HG03060 (cell line): ENCODE measurements at regions not wholly inside any gene's neighbourhood (a gene's known extent, or its start where the extent isn't known, plus 50 kb on each side); places are given as distances from the start of the nearest gene placed in this dataset.
"Not testable (repeated sequence)": the region's sequence is repeated elsewhere in the genome, so short reads cannot be mapped to it uniquely, and the experiment has no call there.

ENCODE experiments used
- ATAC-seq: cut with Tn5 transposase; IDR thresholded peaks from one replicate; pipeline ENCODE4 v1.9.1; 2021; ENCODE audit warnings: low read depth, moderate number of reproducible peaks; ENCODE audit not compliant: unreplicated experiment

DNA sequence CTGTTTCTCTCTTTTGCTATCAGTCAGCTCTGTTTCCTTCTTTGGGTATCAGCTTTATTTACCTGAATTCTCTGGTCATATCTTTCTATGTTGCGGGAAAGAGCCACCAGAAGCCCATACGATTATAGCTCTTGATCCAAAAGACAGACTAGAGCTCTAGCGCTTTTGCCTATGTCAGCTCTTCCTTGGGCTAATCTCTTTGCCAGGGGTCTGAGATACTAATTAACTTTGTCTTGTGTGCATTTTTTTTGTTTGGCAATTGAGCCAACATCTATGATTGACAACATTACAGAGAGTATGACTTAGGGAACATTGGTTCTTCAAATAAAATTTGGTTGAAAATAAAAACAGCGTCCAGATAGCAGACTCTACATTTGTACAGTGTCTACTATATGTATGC, 603.0 kb downstream of the KCTD16 start:
- ATAC-seq, result no peak

DNA sequence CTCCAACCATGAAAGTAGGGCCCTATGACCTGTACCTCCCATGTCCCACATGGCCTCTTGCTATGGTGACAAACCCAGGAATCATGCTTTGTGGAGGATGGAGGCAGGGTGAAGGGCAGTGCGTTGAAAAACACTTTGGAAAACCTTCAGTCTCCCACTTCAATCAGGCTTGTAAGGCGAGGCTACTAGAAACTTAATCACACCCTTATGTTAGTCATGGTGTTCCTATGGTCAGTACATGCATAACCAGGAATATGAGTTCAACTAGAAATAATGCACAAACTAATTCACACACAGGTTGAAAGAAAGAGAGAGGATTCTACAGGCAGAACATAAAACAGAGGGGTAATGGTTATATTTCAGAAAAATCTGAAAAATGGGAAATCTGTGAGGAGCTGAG, 601.1 kb downstream of the KCTD16 start:
- ATAC-seq, result no peak

DNA sequence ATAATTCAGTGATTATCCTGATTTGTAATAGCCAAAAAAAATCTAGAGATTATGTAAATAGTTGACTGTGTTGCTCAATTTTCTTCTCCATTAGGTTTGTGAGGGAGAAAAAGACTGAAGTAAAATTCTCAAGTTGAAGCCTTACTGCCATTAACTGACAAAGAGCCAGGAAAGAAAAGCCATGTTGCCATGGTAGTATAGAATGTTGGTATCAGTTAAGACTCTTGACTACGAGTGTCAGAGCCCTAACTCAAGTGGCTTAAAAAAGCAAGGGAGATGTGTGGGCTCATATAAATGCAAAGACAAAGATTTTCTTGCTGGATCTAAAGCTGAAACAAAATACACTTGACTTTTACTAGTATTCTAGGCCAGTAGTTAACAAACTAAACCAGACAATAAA, 571.7 kb downstream of the KCTD16 start:
- ATAC-seq, result no peak

DNA sequence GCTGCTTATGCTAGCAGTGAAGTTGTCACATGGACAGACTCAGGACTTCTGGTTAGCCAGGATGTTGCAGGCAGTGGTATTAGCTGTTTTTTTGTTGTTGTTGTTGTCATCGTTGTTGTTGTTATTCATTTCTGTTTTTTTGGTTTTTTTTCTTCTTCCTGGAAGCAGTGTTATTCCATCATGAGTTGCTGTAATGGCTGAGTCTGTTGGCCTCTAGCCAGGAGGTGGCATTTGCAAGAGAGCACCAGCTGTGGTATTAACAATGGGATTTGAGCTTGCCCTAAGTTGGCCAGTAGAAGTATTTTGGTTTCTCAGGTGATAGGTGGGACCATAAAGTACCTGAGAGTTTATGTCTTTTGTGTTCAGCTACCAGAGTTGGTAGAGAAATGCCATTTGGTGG, 561.1 kb downstream of the KCTD16 start:
- ATAC-seq, result no peak

DNA sequence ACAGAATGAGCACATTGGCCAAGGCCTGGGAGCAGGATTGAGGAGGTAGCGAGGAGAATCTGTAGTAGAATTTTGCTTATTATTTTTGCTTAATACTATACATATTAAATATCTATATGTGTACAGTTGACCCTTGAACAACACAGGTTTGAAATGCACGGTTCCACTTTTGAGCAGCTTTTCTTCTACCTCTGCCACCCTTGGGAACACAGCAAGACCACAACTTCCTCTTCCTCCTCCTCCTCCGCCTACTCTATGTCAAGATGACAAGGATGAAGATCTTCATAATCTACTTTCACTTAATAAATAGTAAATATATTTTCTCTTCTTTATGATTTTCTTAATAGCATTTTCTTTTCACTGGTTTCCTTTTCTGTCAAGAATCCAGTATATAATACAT, 541.4 kb downstream of the KCTD16 start:
- peak; percentile 83 for ATAC-seq

DNA sequence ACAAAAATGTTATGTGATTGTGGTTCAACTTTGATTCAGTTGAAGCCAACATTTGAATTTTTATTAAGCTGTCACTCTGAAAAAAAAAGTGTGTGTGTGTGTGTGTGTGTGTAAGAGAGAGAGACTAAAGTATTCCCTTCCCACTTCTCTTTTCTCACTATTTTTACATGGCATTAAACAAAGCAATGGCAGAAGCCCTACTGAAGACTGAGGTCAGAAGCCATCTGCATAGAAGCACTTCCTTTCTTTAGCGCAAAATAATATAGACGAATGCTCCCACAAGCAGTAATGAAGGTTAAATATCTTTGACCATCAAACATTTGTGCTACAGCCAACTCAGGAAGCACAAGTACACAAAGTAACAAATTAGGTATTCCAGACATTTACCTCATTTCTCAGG, 540.5 kb downstream of the KCTD16 start:
- ATAC-seq, result no peak

DNA sequence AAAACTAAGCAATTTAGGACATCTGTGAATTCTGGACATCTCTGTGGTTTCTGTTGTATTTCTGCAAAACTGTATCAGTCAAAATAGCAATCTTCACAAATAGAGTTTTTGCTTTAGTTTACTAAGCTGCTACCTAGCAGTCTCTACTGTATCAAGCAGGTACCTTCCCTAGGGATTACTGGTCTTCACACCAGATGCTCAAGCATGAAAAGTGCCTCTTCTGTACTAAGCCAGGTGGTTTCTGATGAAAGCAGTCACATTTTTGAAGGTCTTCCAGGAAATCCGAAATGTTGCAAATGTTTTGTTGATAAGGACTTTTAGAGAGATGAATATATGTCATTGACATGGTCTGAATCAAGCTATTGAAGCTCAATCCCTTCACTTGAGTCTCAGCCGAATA, 540.0 kb downstream of the KCTD16 start:
- no peak for ATAC-seq

DNA sequence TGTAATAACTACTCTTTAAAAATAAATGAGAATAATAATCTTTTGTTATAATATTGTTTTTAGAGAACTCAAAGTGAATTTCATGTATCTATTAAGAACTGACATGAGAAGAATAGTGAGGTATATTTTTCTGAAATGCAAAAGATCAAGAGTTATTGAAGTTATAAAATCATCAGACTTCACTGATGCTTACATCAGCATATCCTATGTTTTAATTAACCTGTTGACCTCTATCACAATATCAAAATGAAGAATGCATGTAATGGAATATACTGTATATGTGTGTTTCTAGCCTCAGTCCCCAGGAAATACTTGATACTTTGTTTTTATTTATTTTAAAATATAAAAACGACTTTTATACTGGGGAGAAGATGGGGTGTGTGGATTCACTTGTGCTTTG, 533.1 kb downstream of the KCTD16 start:
- no peak for ATAC-seq

DNA sequence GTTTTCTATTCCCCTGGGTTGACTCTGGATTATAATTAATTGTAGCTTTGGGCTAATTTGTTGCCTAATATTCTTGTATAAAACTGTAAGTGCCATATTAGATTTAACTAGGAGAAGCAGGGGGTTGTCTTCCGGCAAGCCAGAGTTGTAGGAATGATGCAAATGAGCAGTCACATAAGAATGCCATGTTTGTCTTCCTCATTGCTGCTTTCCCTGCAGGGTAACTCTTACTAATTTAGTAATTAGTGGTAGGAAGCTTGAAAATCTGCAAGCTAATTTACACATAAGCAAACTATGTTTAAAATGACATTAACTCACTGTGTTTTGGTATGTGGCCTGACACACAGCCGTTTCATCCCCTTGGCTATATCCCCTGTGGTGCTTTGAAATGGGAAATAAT, 527.8 kb downstream of the KCTD16 start:
- no peak for ATAC-seq

DNA sequence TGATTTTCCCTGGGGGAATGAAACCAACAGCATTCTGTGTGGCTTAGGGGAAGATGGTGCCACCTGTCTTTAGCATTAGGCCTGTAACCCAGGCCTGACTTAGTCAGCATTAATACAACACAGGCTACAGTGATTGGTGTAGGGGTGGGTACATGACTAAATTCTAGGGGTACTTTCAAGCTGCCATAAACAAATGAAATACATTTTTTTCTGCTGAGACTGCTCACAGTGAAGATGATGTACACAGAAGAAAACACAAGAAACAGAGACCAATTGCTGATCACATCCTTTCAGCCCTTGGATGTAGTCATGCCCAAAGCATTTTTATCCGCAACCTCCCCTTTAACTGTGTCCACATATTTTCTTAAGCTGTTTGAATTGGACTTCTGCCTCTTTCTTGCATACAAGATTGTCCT, 527.2 kb downstream of the KCTD16 start:
- ATAC-seq, result no peak

DNA sequence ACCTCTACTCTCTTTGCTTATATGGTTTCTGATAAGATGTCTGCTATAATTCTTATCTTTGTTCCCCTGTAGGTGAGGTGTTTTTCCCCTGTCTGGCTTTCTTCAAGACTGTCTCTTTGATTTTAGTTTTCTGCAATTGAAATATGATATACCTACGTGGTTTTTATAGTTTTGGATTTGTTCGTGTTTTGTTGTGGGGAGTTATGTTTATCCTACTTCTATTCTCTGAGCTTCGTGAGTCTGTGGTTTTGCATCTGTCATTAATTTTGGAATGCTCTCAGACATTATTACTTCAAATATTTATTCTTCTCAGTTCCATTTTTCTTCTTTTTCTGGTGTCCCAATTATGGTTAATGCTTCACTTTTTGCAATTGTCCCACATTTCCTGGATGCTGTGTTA, 521.3 kb downstream of the KCTD16 start:
- no peak for ATAC-seq

DNA sequence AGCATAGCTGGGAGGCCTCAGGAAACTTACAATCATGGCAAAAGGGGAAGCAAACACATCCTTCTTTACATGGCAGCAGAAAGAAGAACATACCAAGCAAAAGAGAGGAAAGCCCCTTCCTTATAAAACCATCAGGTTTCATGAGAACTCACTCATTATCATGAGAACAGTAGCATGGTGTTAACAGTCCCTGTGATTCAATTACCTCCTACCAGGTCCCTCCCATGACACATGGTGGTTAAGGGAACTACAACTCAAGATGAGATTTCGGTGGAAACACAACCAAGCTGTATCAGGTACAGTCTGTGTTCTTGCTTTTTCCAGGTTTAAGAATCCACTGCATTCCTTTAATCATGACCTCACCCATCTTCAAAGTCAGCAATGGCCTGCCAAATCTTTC, 514.2 kb downstream of the KCTD16 start:
- ATAC-seq, result no peak

DNA sequence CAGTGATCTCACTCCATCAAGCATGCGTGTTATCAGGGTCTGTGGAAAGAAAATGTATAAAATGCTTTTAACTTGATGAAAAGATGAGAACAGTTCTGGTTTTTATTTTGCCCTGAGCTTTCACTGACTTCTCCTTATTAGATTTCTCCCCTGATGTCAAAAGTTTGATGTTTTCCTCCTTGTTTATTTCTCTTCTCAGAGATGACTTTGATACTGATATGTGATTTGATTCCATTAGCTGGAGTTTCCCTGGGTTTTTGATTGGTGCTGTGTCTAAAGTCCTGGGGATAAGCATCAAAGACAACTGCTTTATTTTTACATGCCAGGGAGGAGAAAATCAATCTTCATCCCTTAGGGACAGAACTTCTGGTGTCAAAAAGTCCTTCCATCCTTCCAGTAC, 510.0 kb downstream of the KCTD16 start:
- no peak for ATAC-seq

DNA sequence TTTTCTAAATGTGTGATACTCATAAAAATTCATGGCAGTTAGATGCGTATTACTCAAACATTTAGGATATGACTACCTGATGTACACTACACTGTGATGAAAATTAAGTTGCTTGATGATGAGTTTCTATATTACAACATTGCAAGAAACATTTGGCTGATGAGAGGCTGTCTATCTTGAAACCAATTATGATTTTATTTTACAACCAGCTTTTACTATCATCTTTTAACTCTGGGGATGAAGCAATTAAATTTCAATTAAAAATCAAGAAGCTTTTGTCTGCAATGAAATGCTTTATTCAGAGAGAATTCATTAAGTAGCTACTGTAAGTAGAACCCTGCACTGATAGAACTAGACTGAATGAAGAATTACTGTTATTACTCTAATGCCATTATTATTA, 500.4 kb downstream of the KCTD16 start:
- no peak for ATAC-seq

DNA sequence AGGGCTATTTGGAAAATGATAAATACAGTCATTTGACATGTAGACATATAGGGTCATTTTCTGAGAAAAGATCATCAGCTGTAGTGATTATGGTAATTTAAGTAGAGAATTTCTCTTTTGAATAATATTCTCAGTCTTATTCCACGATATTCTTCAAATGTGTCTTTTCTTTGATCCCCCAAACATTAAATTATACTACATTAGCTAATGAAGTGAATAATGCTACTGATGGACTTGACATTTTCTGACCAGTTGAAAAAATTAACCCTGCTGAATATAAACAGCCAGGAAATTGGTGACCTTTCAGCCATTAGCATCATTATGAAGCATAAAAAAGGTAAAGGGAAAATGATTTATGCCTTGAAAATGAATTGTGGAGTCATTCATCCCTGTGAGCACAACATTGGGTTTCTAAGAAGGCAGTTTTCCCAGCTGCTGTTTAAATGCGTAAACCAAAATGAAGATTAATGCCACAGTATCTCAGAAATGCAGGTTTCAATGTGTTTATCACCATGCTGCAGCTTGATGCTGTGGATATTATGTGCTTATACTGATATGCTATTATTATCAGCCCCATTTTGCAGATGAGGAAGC, 489.1 kb downstream of the KCTD16 start:
- ATAC-seq, result no peak

DNA sequence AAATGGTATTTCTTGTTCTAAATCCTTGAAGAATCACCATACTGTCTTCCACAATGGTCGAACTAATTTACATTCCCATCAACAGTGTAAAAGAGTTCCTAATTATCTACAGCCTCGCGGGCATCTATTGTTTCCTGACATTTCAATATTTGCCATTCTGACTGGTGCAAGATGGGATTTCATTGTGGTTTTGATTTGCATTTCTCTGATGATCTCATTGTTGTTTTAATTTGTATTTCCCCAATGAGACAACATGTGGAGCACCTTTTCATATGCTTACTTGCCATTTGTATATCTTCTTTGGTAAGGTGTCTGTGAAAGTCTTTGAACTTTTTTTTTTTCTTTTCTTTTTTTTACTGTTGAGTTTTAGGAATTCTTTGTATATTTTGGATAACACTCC, 473.6 kb downstream of the KCTD16 start:
- no peak for ATAC-seq

DNA sequence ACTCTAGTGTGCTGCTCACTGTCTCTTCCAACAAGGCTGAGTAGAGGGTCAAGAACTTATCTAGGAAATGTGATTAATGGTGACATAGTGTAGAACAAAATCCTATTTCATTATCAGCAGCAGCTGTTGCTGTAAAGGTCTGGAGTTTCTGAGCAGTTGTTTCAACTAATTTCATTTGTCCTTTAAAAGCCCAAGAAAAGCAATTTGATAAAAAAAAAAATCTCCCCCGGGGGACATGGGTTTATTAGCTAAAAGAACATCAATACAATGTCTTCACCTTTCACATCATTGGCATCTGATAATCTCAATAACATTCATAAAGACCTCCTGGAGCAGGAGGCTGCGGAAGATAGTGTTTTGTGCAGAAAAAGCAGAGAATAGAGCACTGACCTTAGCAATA, 468.1 kb downstream of the KCTD16 start:
- ATAC-seq, result no peak

DNA sequence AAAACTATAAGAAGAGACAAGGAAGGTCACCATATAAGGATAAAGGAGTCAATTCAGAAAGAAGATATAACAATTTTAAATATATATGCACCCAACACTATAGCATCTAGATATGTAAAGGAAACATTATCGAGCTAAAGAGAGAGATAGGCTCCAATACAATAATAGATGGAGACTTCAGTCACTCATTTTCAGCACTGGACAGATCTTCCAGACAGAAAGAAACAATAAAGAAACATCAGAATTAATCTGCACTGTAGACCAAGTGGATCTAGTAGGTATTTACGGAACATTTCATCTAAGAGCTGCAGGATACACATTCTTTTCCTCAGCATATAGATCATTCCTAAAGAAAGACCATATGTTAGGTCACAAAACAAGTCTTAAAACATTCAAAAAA, 463.5 kb downstream of the KCTD16 start:
- ATAC-seq, result no peak

DNA sequence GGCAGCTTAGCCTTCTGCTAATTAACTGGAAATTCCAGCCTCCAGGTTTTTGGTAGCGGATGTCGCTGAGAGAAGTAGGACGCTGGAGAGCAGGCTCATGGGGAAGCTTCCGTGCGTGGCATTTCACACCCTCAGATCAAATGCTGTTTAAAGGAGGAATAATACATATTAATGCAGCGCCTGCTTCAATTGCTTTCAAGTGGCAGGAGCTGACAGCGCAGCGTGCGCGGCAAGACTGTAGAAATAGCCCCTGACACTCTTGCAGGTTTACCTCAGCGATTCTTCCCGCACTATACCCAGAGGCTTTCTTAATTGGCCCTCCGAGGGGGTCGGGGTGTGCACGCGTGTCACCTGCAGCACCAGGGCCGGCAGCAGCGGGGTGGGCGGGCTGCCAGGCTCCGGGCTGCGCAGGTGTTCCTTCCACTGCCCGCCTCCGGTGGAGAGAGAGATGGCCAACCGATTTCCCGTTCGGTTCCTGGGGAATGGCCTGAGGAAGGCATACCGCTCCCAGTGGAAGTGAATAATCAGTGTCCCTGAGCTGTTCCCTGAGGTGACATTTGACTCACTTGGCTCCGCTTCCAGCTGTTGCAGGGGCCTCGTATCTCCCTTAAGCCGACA, 427.9 kb downstream of the KCTD16 start:
- ATAC-seq, result no peak

DNA sequence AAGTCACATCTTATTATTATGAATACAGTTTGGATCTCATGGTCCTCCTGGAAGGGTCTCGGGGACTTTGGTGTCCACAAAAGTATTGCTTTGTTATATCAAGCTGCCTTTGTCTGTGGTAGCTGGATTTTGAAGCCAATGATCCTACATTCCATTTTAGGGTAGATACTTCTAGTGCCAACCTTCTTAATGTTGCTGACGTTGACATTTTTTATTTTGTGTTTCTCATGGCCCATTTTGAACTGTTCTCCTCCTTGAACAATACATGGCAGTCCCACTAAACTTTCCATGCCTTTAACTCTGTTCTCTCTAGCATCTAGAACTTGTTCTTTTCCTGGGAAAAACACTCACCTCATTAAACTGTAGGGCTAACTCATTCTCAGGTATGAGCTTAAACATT, 425.8 kb downstream of the KCTD16 start:
- ATAC-seq, result no peak

DNA sequence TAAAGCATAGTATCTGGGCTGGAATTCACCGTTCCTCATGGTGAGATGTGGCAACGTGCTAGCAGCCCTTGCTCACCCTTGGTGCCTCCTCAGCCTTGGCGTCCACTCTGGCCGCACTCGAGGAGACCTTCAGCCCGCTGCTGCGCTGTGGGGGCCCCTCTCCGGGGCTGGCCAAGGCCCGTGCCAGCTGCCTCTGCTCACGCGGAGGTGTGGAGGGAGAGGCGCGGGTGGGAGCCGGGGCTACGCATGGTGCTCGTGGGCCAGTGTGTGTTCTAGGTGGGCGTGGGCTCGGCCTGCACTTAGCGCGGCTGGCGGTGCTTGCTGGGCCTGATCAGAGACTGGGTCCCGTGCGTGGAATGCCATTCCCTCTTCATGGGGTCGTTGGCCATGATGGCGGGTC, 424.2 kb downstream of the KCTD16 start:
- no peak for ATAC-seq

DNA sequence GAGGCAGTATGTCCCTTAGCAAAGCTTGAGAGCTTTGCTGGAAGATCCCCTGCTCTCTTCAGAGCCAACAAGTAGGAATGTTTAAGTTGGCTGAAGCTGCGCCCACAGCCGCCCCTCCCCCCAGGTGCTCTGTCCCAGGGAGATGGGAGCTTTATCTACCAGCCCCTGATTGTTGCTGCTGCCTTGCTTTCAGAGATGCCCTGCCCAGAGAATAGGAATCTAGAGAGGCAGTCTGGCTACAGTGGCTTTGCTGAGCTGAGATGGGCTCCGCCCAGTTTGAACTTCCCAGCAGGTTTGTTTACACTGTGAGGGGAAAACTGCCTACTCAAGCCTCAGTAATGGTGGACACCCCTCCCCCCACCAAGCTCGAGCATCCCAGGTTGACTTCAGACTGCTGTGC, 423.6 kb downstream of the KCTD16 start:
- not testable (repeated sequence) for ATAC-seq

DNA sequence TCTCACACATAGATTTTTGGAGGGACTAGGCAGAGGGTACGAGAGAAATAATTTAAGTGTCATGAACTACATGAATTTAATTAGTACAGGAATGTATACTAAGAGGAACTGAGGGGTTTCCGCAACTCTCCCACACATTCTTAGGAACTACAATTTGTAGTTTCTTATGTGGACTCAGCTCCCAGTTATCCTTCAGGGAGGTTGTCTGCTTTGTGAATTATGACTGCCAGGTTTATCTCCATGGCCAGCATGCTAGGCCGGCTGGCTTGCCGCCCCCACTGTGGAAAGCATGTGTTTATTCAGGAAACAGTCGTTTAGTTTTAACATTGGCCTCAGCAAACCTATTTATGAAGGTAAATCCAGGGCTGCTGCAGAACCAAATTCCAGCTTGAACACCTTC, 415.0 kb downstream of the KCTD16 start:
- ATAC-seq, result no peak
